GM10248 (cell line): ENCODE measurements at regions not wholly inside any gene's neighbourhood (a gene's known extent, or its start where the extent isn't known, plus 50 kb on each side); places are given as distances from the start of the nearest gene placed in this dataset.
"Not testable (repeated sequence)": the region's sequence is repeated elsewhere in the genome, so short reads cannot be mapped to it uniquely, and the experiment has no call there.

Source experiments
- CTCF ChIA-PET: fragments of 300-600 bp; sonication (Branson Sonifier 250); formaldehyde crosslinking; extraction: SDS; loops from one replicate; lab custom pipeline; 2021; ENCODE audit warnings: antibody characterized with exemption; lab: Yijun Ruan, JAX
- POLR2A ChIA-PET: fragments of 350-650 bp; sonication (Branson Sonifier 250); formaldehyde crosslinking; extraction: SDS; loops from one replicate; lab custom pipeline; 2020; ENCODE audit warnings: antibody characterized with exemption; lab: Yijun Ruan, JAX
- DNase-seq: peaks from one replicate; pipeline ENCODE4 v3.0.0; 2012; ENCODE audit errors: extremely low spot score
- TF ChIP-seq, protein P1 (sequence below): IDR thresholded peaks from 2 replicates; pipeline ENCODE4 v1.5.1; 2012; ENCODE audit warnings: mild to moderate bottlenecking, low read depth; ENCODE audit errors: extremely low read depth, missing control alignments, control extremely low read depth

DNA sequence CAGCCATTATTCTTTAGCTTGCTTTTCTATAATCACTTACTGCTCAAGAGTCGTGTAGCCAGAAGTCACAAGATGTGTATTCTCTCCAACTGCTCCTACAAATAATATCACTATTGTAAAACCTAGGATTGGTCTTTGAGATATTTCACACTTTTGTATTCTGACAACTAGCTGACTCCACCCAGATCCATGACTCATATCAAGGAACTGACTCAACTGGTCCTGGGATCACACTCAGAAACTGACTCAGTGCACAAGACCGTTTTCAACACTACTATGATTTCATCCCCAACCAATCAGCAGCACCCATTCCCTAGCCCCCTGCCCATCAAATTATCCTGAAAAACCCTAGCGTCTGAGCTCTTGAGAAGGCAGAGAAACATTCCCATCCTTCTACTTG is 56.5 kb upstream of the ORC5 start:
- ChIA-PET POLR2A (no interaction called here), CTCF (interaction anchor here (1.1 kb wide), 1 partner anchor 33 kb away, joined by 4 read pairs; no protein-coding TSS in a partner anchor)
- DNase-seq: no peak
- TF ChIP-seq, protein P1, sequence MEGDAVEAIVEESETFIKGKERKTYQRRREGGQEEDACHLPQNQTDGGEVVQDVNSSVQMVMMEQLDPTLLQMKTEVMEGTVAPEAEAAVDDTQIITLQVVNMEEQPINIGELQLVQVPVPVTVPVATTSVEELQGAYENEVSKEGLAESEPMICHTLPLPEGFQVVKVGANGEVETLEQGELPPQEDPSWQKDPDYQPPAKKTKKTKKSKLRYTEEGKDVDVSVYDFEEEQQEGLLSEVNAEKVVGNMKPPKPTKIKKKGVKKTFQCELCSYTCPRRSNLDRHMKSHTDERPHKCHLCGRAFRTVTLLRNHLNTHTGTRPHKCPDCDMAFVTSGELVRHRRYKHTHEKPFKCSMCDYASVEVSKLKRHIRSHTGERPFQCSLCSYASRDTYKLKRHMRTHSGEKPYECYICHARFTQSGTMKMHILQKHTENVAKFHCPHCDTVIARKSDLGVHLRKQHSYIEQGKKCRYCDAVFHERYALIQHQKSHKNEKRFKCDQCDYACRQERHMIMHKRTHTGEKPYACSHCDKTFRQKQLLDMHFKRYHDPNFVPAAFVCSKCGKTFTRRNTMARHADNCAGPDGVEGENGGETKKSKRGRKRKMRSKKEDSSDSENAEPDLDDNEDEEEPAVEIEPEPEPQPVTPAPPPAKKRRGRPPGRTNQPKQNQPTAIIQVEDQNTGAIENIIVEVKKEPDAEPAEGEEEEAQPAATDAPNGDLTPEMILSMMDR: no peak

DNA sequence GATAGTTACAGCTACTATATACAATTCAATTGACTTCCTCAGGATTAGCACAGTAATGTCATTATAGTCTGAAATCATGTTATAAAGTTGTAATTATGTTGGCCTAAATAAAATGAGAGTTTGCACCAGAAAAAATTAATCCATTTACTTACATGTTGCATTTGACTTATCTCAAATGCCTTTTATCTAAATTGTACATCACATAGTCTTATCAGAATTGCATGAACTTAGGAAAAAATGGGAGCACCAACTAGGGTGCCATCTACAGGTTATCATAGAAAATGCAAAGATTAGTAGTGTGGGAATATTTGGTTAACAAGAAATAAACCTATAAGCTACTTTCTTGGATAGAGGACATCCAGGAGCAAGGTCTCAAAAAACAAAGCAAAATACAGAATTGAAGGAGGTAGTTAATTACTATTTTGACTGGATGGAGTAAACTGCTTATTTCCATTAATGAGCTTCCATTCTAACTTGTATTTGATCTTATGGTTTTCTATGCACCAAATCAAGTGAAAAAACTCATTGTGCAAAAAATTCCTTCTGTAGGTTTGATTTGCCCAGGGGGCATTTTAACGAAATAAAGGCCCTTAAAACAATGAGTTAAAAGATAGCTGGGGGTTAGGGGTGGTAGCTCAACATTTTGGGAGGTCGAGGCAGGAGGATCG is 60.0 kb upstream of the ORC5 start:
- DNase-seq: no peak
- ChIA-PET CTCF (interaction anchor here (0.9 to 2.5 kb wide), 6 partner anchors 9 to 649 kb away, joined by 3 to 7 read pairs (median 3); no protein-coding TSS in a partner anchor), POLR2A (no interaction called here)
- TF ChIP-seq, protein P1: peak; percentile 27

DNA sequence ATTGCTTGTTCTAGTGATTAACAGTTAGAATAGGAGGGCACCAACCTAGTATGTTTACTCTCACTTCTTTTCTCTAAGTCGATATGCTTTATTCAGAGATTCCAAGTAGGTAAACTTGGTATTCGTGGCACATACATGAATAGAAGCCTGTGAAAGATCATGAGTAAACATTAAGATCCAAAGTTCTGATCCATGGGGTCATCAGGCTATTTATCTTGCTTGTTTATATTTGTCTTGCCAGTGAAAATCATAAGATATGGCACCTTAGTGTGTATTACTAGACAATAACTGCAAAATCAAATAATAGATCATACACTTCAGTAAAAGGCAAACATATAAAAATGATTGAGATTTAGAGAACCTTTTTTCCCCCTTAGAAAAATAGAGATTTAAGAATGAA is 56.5 kb upstream of the LHFPL3 start:
- TF ChIP-seq, protein P1: no peak
- CTCF ChIA-PET: interaction anchor here (1.0 to 1.5 kb wide), 2 partner anchors 21 to 41 kb away, joined by 3 read pairs; no protein-coding TSS in a partner anchor
- DNase-seq: no peak
- POLR2A ChIA-PET: no interaction called here

DNA sequence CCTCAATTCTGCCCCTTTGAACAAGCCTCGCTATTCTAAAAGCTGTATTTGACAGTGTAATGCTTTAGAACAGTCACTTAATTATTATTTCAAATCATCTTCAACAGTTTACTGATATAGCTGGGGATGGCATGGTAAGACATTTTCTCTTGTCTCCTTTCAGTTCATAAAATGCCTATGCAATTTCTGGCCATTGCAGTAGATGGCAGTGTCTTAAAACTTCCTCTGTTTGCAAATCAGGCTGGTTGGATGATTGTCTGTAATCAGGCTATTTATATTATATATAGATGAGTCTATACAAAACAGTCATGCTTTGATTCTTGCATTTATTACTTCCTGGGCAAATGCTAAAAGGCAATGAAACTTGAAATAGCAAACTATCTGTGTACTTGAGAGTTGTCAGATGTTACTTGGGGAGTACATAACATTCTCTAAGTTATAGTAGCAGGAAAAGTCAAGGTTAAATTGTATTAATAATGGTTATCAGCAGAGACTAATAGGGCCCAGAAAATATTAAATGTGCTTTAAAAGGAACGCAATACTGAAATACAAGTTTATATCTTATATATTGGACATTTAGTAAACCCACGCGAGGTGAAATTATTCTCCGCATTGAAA is 55.5 kb upstream of the LHFPL3 start:
- ChIA-PET CTCF (interaction anchor here (1.0 kb wide), 1 partner anchor 20 kb away, joined by 3 read pairs; no protein-coding TSS in a partner anchor), POLR2A (no interaction called here)
- TF ChIP-seq, protein P1: peak; percentile 56
- peak; percentile 25 for DNase-seq

DNA sequence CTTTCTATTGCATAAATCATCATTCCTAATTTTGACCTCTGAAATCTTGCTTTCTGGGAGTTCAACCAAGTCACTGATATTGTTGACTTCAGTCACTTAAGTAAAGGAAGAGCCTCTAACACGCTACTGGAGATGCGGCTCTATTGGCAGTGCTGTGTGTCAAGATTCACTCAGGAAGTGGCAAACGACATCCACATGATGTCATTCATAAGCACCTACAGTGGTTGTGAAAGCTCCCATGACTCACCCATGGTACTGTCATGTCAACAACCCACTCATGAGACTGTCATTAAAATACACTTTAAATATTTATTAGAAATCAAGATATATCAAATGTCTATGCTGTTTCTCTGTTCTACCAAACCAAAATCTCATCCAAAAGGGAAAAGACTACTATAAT is 52.5 kb upstream of the LHFPL3 start:
- ChIA-PET CTCF (no interaction called here), POLR2A (no interaction called here)
- DNase-seq: no peak
- TF ChIP-seq, protein P1: no peak

DNA sequence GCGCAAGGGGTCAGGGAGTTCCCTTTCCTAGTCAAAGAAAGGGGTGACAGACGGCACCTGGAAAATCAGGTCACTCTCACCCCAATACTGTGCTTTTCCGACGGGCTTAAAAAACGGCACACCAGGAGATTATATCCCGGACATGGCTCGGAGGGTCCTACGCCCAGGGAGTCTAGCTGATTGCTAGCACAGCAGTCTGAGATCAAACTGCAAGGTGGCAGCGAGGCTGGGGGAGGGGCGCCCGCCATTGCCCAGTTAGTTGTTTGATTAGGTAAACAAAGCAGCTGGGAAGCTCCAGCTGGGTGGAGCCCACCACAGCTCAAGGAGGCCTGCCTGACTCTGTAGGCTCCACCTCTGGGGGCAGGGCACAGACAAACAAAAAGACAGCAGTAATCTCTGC is 51.7 kb upstream of the LHFPL3 start:
- DNase-seq, POLR2A ChIA-PET, CTCF ChIA-PET: not testable (repeated sequence)
